GM21526 (cell line): ENCODE measurements at regions not wholly inside any gene's neighbourhood (a gene's known extent, or its start where the extent isn't known, plus 50 kb on each side); places are given as distances from the start of the nearest gene placed in this dataset.
"Not testable (repeated sequence)": the region's sequence is repeated elsewhere in the genome, so short reads cannot be mapped to it uniquely, and the experiment has no call there.

Experiments used
- ATAC-seq: cut with Tn5 transposase; IDR thresholded peaks from one replicate; pipeline ENCODE4 v1.9.1; 2021; ENCODE audit warnings: moderate library complexity; ENCODE audit not compliant: unreplicated experiment, low FRiP score

DNA sequence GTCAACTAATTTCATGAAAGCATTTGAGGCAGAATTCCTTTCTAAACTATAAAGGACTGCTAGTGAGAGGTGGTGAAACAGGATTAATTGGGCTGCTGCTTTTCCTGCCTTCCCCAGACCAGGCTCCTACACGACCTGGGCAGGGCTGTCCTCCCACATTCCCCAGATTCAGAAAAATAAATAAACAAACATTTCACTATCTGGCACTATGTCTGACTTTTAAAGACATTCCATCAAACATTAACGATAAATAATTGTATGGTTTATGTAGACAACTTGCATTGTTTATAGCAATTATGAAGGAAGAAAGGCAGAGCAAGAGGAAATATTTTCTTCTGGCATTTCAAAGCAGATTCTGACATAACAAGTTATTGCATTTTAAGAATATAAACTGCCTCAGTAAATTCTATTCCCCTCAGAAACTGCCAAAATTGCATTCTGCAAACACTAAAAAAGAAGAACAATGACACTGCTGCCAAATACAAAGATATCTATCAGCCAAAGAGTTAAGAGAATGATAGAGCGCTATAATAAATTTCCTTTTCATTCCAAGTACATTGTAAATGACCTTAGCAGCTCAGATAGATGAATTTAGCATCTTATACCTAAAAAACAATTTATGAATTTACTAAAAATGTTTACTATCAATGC, 214.7 kb upstream of the INTU start:
- no peak for ATAC-seq

GRCh38 chr4:127419431-127419830, 213.3 kb upstream of the INTU start:
- no peak for ATAC-seq

DNA sequence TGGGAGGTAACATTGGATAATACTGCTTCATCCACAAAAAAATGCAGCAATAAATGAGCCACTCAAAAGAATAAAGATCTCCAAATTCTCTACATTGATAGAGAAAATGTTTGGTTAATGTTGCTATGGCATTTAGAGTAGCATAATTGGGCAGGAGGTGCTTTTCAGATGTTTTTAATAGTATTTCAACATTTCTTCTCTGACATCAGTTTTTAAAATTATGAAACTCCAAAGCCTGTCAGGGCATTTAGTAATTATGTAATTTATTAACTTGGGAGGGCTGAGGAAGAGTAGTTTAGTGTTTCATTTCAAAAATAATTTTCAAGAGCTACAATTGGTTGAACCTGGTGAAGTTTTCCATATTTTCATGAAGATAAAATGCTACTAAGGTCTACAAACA, 211.3 kb upstream of the INTU start:
- no peak for ATAC-seq

DNA sequence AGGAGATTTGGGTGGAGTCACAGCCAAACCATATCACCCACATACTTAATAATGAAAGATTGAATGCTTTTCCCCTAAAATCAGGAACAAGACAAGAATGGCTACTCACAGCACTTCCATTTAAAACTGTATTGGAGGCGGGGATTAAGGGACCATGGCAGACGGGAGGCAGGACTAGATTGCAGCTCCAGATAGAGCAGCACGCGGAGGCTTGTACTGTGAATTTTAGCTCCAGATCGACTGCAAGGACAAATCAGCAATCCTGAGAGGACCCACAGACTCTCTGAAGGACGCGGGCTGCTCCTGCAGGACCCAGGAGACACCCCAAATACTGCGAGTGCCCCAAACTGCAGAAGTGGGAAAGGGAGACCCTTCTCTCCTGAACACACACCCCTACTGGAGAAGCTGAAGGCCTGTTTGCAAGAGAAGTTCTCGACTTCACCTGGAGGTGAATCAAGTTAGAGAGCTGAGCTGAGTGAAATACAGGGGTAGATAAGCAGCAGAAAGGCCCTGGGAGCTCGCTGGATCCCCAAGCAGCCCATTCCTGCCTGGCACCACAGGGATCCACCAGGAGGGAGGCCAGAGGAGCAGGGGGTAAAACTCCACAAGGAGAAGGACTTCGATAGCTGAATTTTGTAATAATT, 207.4 kb upstream of the INTU start:
- no peak for ATAC-seq

DNA sequence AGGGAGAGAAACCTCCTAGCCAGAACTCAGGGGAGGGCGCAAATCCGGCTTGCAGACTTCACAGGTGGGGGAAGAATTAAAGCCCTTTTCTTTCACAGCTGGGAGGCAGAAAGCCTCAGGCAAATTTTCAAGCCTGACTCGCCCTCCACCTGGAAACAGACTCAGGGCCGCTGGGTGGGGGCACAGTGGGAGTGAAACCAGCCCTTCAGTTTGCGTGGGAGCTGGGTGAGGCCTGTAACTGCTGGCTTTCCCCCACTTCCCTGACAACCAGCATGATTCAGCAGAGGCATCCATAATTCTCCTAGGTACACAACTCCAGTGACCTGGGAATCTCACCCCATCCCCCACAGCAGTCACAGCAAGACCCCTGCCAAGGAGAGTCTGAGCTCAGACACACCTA, 206.9 kb upstream of the INTU start:
- ATAC-seq: no peak

DNA sequence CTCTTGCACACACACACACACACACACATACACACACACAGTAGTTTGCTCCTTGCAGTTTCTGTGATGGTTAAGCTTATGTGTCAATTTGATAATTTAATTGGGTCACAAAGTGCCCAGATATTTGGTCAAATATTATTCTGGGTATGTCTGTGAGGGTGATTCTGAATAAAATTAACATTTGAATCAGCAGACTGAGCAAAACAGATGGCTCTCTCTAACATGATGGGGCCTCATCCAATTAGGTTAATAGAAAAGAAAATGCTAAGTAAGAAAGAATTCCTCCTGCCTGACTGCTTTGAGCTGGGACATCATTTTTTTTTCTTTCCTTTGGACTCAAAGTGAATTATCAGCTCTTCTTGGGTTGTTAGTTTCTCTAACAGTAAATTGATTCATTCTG, 191.2 kb upstream of the INTU start:
- ATAC-seq: no peak

DNA sequence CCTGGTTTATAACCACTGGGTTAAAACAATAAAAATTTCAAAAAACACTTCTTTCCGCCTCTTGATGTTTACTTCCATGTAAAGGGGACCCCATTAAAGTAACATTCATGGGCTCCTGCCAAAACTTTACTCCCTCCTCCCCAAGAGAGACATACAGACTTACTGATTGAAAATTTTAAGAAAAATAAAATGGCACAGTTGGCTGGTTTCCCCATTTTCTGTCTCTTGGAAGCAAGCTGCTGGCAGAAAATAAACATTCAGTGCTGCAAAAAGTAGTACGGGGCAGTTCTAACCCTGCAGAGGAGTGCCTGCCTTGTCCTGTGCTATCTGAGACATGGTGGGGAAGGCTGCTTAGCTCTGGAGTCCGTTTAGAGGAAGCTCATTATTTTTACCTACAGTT, 187.3 kb upstream of the INTU start:
- no peak for ATAC-seq

- ATAC-seq: no peak
Measured at GRCh38 chr4:127446427-127446885, 186.3 kb upstream of the INTU start.

DNA sequence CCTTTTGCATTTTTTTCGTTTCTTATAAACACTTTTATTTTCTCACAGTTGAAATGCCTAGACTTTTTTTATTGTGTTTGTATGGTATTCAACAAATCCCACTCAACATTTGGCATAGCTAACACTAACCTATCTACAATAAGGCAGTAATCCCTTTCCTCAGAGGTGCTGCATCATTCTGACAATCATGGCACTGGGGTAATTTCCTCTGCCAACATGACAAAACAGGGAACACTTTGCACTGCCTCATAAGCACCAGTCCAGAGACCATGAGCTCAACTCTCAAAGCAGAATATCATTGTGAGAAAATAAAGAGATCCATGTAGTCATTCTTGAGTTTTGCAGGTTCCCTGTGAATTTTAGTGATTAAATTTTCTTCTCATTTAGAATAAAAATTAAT, 183.8 kb upstream of the INTU start:
- no peak for ATAC-seq

DNA sequence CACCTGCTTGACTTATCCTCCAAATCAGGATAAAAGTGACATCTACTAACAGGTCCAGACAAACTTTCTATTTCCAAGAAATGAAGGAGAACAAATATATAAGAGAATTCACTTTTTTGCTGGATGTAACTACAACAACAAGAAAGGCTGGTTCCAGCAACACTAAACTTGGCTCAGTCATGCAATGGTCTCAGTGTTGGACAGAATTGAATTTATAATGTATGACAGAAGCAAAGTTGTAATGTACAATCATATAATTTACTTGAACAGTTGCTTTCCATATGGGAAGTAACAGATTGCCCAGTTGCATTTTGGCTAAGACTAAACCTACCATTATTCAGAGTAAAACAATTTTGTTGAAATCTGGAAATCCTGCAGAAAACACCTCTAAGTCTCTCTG, 183.3 kb upstream of the INTU start:
- no peak for ATAC-seq

DNA sequence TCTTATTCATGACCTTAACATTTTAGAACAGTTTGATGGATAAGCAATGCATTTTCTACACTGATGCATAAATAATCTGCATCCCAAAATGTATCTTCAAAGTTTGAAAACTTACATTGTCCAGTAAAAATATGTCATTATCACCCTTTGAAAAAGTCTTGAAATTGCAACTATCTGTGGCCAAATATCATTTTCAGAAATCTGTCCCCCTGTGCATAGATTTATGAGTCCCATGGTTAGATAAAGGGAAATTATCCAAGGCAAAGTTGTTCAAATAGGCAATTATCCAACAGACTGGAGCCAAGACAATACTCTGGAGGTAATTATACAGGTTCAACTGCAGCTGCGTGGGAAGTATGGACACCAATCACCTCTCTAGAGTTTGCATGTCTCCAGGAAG, 182.5 kb upstream of the INTU start:
- no peak for ATAC-seq

DNA sequence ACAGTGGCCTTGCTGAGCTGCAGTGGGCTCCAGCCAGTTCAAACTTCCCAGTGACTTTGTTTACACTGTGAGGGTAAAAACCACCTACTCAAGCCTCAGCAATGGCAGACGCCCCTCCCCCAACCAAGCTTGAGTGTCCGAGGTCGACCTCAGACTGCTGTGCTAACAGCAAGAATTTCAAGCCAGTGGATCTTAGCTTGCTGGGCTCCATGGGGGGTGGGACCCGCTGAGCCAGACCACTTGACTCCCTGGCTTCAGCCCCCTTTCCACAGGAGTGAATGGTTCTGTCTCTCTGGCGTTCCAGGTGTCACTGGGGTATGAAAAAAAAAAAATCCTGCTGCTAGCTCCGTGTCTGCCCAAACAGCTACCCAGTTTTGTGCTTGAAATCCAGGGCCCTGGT, 168.9 kb upstream of the INTU start:
- ATAC-seq: no peak

DNA sequence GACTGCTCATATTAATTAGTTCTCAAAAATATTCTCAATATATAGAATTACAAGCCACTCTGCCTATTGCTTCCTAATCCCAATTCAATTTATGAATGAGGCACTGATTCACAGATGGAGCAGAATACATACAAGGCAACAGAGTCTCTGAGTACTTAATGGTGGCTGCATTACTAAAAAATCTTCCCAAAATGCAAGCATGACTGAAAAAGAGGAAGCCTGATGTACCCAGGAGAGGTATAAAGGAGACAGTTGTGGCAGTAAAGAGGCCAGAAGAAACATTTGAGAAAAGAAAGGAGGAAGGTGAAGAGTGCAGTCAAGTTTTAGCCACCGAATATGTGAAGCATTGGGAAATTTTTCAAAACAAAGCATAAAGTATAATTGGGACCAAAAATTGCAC, 163.2 kb upstream of the INTU start:
- ATAC-seq: no peak

DNA sequence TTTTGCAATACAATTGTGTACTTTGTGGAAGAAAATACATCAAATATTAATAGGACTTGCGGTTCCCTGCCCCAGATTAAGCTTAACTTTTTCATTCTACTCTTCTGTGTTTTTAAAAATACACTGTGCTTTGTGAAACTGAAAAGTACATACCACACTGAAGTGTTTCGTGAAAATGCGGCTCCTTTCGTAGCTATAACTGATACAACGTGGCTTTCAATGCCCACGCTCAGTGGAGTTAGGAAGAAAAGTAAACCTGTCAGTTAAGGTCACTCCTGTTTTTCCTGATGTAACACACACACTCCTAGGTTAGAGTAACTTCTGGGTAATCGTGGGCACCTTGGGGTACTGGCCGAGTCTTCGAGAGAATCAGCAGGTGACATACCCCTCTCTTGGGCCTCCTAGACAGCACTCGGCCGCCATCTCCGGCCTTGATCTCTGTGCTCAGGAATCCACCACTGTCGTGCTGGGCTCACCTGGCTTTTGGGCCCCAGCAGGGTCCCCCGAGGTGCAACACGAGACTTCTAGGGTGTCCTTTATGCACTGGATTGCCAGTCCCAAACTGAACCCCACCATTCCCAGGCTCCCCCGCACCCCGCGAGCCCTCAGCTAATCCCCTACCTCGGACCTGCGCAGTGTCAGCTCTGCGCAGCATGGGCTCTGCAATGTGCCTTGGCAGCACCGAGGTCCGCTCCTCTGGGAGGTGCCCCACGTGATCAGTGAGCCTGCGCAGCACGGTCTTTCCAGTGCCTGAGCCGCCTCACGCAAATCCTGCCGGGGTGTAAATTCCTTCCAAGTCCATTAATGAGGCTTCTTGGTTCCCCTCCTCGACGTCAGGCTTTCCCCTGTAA, 162.6 kb upstream of the INTU start:
- ATAC-seq: no peak

DNA sequence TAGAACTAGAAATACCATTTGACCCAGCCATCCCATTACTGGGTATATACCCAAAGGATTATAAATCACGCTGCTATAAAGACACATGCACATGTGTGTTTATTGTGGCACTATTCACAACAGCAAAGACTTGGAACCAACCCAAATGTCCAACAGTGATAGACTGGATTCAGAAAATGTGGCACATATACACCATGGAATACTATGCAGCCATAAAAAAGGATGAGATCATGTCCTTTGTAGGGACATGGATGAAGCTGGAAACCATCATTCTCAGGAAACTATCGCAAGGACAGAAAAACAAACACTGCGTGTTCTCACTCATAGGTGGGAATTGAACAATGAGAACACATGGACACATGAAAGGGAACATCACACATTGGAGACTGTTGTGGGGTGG, 154.5 kb upstream of the INTU start:
- not testable (repeated sequence) for ATAC-seq

GRCh38 chr4:127479031-127479622, 153.6 kb upstream of the INTU start:
- ATAC-seq: peak; percentile 56

DNA sequence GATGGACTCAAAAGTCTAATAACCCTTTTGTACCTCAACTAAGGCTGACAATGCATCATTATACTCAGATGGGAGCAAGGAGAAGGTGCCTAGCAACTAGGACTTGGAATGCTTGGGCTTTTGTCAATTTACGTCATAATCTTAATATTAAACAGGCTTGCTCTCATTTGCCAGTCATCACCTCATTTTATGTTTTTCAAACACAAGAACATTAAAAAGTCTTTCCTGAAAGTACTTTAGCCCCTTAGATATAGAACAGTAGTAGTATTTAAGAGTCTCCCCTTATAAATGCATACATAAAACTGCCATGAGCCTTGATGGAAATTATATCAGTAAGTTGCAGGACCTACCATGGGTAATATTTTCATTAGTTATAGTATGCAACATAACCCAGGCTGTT, 150.7 kb upstream of the INTU start:
- no peak for ATAC-seq

GRCh38 chr4:127484117-127484516, 148.6 kb upstream of the INTU start:
- no peak for ATAC-seq

DNA sequence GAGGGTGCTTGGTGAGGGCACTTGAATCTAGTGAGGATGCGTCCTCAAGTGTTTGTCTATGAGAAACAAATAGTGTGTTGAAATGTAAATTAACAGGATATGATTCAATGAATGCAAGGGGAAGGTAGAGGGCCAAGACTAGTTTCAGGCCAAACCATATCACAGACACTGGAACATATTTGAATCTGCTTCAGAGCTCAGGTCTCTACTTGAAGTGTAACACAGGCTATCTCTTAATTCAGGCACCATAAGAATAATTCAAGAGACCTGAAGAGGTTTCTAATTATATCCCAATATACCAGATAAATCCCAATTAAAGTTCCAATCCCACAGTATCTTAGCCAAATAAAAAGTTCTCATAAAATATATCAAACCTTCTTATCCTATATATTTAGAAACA, 146.5 kb upstream of the INTU start:
- no peak for ATAC-seq

- no peak for ATAC-seq
Measured at GRCh38 chr4:127491571-127491970, 141.2 kb upstream of the INTU start.

- ATAC-seq: not testable (repeated sequence)
Measured at GRCh38 chr4:127496875-127497274, 135.9 kb upstream of the INTU start.
